ENCODE measurements at regions not wholly inside any gene's neighbourhood (a gene's known extent, or its start where the extent isn't known, plus 50 kb on each side); places are given as distances from the start of the nearest gene placed in this dataset.

DNA sequence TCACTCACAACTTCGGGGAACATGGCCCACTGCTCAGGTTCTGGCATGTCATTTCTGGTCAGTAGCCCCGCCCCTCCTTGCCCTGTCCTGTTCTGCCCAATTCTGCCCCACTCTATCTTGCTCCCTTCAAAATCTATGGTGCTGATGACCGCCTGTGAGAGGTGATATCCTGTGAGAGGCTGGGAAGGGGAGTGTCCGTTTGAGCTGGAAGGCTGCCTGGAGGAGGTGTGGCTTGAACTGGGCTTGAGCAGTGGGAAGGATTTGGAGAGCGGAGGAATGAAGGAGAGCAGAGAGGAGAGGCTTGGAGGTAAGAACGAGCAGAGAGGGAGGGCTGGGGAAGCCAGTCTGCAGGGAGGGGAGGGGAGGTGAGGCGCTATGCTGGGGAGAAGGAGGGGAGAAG is 145.3 kb downstream of the RPS24 start:
- TF ChIP-seq, protein P1, sequence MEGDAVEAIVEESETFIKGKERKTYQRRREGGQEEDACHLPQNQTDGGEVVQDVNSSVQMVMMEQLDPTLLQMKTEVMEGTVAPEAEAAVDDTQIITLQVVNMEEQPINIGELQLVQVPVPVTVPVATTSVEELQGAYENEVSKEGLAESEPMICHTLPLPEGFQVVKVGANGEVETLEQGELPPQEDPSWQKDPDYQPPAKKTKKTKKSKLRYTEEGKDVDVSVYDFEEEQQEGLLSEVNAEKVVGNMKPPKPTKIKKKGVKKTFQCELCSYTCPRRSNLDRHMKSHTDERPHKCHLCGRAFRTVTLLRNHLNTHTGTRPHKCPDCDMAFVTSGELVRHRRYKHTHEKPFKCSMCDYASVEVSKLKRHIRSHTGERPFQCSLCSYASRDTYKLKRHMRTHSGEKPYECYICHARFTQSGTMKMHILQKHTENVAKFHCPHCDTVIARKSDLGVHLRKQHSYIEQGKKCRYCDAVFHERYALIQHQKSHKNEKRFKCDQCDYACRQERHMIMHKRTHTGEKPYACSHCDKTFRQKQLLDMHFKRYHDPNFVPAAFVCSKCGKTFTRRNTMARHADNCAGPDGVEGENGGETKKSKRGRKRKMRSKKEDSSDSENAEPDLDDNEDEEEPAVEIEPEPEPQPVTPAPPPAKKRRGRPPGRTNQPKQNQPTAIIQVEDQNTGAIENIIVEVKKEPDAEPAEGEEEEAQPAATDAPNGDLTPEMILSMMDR (IDR thresholded peaks at IDR 0.05) = no peak
- no peak for TF ChIP-seq ZFX (IDR thresholded peaks at IDR 0.05; ENCODE audit: borderline replicate concordance)

All from 22Rv1 (cell line).